ENCODE measurements at regions not wholly inside any gene's neighbourhood (a gene's known extent, or its start where the extent isn't known, plus 50 kb on each side); places are given as distances from the start of the nearest gene placed in this dataset.
A peak's percentile ranks its signal among the peaks of the same experiment; 100 is the strongest.

GRCh38 chr20:50253101-50253500 lies 62.5 kb downstream of the CEBPB start:
- intact Hi-C loops (cut with DNase I): no loop called here
- 89 to 94% methylated on average over 8 to 10 of the region's 10 CpGs for WGBS, 2 donors
- H3K4me1 ChIP-seq: peaks cover 0 to 26% (median 16%) of the 10 kb centered on the region in 3 donors
- TF ChIP-seq POLR2A (IDR thresholded peaks at IDR 0.05) (no peak), CTCF (IDR thresholded peaks at IDR 0.05) (no peak)
- no peak overlapping the region for H3K4me3 ChIP-seq
- H3K9me3 ChIP-seq: no peaks in the 10 kb centered on the region
- no peaks in the 10 kb centered on the region for H3K36me3 ChIP-seq
- no peaks in the 10 kb centered on the region for H3K27me3 ChIP-seq
- DNase-seq: no peak
- H3K27ac ChIP-seq: no peak overlapping the region

- WGBS, 2 donors: 72 to 81% methylated on average over 11 of the region's 11 CpGs
- H3K27me3 ChIP-seq: no peaks in the 10 kb centered on the region
- DNase-seq: no peak
- H3K36me3 ChIP-seq: no peaks in the 10 kb centered on the region
- H3K9me3 ChIP-seq: no peaks in the 10 kb centered on the region
- H3K4me1 ChIP-seq: peaks cover 0 to 17% (median 3%) of the 10 kb centered on the region in 3 donors
- no peak overlapping the region for H3K4me3 ChIP-seq
- TF ChIP-seq POLR2A (IDR thresholded peaks at IDR 0.05): no peak
- TF ChIP-seq CTCF (IDR thresholded peaks at IDR 0.05): no peak
- intact Hi-C loops (cut with DNase I): no loop called here
- no peak overlapping the region for H3K27ac ChIP-seq
Measured at GRCh38 chr20:50254466-50255079, 63.9 kb downstream of the CEBPB start.

GRCh38 chr20:50256577-50256976 lies 65.9 kb downstream of the CEBPB start:
- Histone ChIP-seq H3K9me3 (no peaks in the 10 kb centered on the region), H3K27me3 (no peaks in the 10 kb centered on the region), H3K27ac (no peak overlapping the region), H3K4me3 (no peak overlapping the region), H3K4me1 (peaks cover 0 to 22% (median 10%) of the 10 kb centered on the region in 3 donors), H3K36me3 (no peaks in the 10 kb centered on the region)
- no peak for TF ChIP-seq POLR2A (IDR thresholded peaks at IDR 0.05)
- TF ChIP-seq CTCF (IDR thresholded peaks at IDR 0.05): no peak
- intact Hi-C loops (cut with DNase I): no loop called here
- WGBS, 2 donors: 47 to 66% methylated on average over 5 to 6 of the region's 6 CpGs
- no peak for DNase-seq

GRCh38 chr20:50257860-50258259 lies 67.2 kb downstream of the CEBPB start:
- Histone ChIP-seq H3K27ac (no peak overlapping the region), H3K4me1 (peaks cover 0 to 22% (median 10%) of the 10 kb centered on the region in 3 donors), H3K36me3 (no peaks in the 10 kb centered on the region), H3K9me3 (no peaks in the 10 kb centered on the region), H3K27me3 (no peaks in the 10 kb centered on the region), H3K4me3 (no peak overlapping the region)
- DNase-seq: no peak
- TF ChIP-seq POLR2A (IDR thresholded peaks at IDR 0.05) (no peak), CTCF (IDR thresholded peaks at IDR 0.05) (no peak)
- WGBS, 2 donors: 91% methylated on average over 8 of the region's 8 CpGs
- intact Hi-C loops (cut with DNase I): no loop called here

- intact Hi-C loops (cut with DNase I): no loop called here
- no peak for DNase-seq
- TF ChIP-seq CTCF (IDR thresholded peaks at IDR 0.05): no peak
- no peak for TF ChIP-seq POLR2A (IDR thresholded peaks at IDR 0.05)
- H3K27me3 ChIP-seq: no peaks in the 10 kb centered on the region
- 95 to 99% methylated on average over 7 of the region's 8 CpGs for WGBS, 2 donors
- H3K4me1 ChIP-seq: peaks cover 0 to 22% (median 10%) of the 10 kb centered on the region in 3 donors
- H3K9me3 ChIP-seq: no peaks in the 10 kb centered on the region
- peak overlapping the region in 1 of 4 donors; percentile 35 for H3K27ac ChIP-seq
- no peaks in the 10 kb centered on the region for H3K36me3 ChIP-seq
- no peak overlapping the region for H3K4me3 ChIP-seq
Measured at GRCh38 chr20:50258790-50259483, 68.3 kb downstream of the CEBPB start.
